ENCODE measurements at regions not wholly inside any gene's neighbourhood (a gene's known extent, or its start where the extent isn't known, plus 50 kb on each side); places are given as distances from the start of the nearest gene placed in this dataset.

DNA sequence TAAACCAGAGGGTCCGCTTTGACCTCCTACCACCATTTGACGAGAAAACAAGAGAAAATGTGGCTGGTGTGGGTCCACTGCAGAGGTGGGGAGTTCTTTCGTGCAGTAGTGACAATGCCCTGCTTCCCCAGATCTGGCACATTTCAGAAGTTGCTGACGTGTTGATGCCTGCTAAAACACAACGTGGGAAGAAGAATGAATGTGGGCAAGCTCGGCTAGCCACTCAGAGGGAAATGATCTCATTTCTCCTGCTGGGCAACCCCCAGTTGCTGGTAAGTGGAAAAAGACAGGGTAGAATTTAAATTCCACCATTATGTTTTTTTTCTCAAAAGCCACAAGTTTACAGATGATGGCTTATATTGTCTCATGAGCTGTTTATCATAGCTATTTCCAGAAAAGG is 77.9 kb downstream of the LUZP4 start:
- ATAC-seq (no peak), DNase-seq (ENCODE audit: low spot score) (no peak)
- H3K4me3 Mint-ChIP-seq, result no peak overlapping the region
- ChIA-PET CTCF (no interaction called here), POLR2A (no interaction called here)
- no peaks in the 10 kb centered on the region; the same call in 1 of the 2 replicates for H3K27me3 Mint-ChIP-seq (ENCODE audit: low read depth)
- TF ChIP-seq JAZF1 (CRISPR knock-in tag; IDR thresholded peaks at IDR 0.05), result no peak
- TF ChIP-seq CBFB (CRISPR knock-in tag; IDR thresholded peaks at IDR 0.05; ENCODE audit: low read depth), result no peak
- TF ChIP-seq, protein P1, sequence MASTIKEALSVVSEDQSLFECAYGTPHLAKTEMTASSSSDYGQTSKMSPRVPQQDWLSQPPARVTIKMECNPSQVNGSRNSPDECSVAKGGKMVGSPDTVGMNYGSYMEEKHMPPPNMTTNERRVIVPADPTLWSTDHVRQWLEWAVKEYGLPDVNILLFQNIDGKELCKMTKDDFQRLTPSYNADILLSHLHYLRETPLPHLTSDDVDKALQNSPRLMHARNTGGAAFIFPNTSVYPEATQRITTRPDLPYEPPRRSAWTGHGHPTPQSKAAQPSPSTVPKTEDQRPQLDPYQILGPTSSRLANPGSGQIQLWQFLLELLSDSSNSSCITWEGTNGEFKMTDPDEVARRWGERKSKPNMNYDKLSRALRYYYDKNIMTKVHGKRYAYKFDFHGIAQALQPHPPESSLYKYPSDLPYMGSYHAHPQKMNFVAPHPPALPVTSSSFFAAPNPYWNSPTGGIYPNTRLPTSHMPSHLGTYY (CRISPR knock-in tag; IDR thresholded peaks at IDR 0.05), result no peak
- TF ChIP-seq, protein P2, sequence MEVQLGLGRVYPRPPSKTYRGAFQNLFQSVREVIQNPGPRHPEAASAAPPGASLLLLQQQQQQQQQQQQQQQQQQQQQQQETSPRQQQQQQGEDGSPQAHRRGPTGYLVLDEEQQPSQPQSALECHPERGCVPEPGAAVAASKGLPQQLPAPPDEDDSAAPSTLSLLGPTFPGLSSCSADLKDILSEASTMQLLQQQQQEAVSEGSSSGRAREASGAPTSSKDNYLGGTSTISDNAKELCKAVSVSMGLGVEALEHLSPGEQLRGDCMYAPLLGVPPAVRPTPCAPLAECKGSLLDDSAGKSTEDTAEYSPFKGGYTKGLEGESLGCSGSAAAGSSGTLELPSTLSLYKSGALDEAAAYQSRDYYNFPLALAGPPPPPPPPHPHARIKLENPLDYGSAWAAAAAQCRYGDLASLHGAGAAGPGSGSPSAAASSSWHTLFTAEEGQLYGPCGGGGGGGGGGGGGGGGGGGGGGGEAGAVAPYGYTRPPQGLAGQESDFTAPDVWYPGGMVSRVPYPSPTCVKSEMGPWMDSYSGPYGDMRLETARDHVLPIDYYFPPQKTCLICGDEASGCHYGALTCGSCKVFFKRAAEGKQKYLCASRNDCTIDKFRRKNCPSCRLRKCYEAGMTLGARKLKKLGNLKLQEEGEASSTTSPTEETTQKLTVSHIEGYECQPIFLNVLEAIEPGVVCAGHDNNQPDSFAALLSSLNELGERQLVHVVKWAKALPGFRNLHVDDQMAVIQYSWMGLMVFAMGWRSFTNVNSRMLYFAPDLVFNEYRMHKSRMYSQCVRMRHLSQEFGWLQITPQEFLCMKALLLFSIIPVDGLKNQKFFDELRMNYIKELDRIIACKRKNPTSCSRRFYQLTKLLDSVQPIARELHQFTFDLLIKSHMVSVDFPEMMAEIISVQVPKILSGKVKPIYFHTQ (CRISPR knock-in tag; IDR thresholded peaks at IDR 0.05), result no peak
- no peak for TF ChIP-seq CREB1 (CRISPR knock-in tag; IDR thresholded peaks at IDR 0.05)
- no peak for TF ChIP-seq NFE2L1 (CRISPR knock-in tag; IDR thresholded peaks at IDR 0.05)
- TF ChIP-seq ZMAT4 (CRISPR knock-in tag; IDR thresholded peaks at IDR 0.05), result no peak
- TF ChIP-seq IRF2 (CRISPR knock-in tag; IDR thresholded peaks at IDR 0.05; ENCODE audit: borderline replicate concordance, low read depth), result no peak
- peaks cover 8% of the 10 kb centered on the region for H3K4me1 Mint-ChIP-seq
- no peaks in the 10 kb centered on the region for H3K9me3 Mint-ChIP-seq
- no peak overlapping the region for H3K27ac Mint-ChIP-seq
- no peaks in the 10 kb centered on the region for H3K36me3 Mint-ChIP-seq

DNA sequence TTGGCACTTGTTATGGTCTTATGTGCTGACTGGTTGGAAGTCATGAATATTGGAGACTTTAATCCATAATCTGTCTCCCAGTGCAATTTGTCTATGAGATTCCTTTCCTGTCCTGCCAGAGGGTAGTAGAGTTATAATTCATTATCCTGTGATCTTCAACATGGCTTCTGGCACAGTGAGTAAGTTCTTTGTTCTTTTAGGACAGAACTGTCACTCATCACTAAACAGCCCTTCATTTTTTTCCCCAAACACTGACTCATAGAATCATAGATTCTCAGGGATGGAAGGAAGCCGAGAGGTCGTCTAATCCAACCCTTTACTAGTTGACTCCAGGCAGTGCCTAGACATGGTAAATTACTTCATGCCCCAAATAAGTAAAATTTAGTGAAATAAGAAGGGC is 78.4 kb downstream of the LUZP4 start:
- ChIA-PET POLR2A (no interaction called here), CTCF (no interaction called here)
- H3K27me3 Mint-ChIP-seq (ENCODE audit: low read depth), result no peaks in the 10 kb centered on the region; the same call in 1 of the 2 replicates
- no peak for ATAC-seq
- H3K9me3 Mint-ChIP-seq, result no peaks in the 10 kb centered on the region
- H3K36me3 Mint-ChIP-seq, result no peaks in the 10 kb centered on the region
- no peak overlapping the region for H3K4me3 Mint-ChIP-seq
- H3K27ac Mint-ChIP-seq, result no peak overlapping the region
- peaks cover 13% of the 10 kb centered on the region for H3K4me1 Mint-ChIP-seq
- DNase-seq (ENCODE audit: low spot score), result no peak
- TF ChIP-seq JAZF1 (CRISPR knock-in tag; IDR thresholded peaks at IDR 0.05) (no peak), KAT7 (CRISPR knock-in tag; IDR thresholded peaks at IDR 0.05; ENCODE audit: borderline replicate concordance) (no peak), USF1 (CRISPR knock-in tag; IDR thresholded peaks at IDR 0.05) (no peak), GRHL2 (CRISPR knock-in tag; IDR thresholded peaks at IDR 0.05; ENCODE audit: insufficient replicate concordance, severe bottlenecking) (no peak), FOXP1 (CRISPR knock-in tag; IDR thresholded peaks at IDR 0.05; ENCODE audit: borderline replicate concordance) (no peak), MXD4 (CRISPR knock-in tag; IDR thresholded peaks at IDR 0.05; ENCODE audit: borderline replicate concordance) (no peak), ELF4 (CRISPR knock-in tag; IDR thresholded peaks at IDR 0.05; ENCODE audit: low read depth) (no peak), ATF1 (CRISPR knock-in tag; IDR thresholded peaks at IDR 0.05) (no peak), PRDM15 (CRISPR knock-in tag; IDR thresholded peaks at IDR 0.05) (no peak), ZNF263 (CRISPR knock-in tag; IDR thresholded peaks at IDR 0.05; ENCODE audit: low read depth) (no peak)
- TF ChIP-seq, protein P1 (CRISPR knock-in tag; IDR thresholded peaks at IDR 0.05), result no peak
- TF ChIP-seq, protein P3, sequence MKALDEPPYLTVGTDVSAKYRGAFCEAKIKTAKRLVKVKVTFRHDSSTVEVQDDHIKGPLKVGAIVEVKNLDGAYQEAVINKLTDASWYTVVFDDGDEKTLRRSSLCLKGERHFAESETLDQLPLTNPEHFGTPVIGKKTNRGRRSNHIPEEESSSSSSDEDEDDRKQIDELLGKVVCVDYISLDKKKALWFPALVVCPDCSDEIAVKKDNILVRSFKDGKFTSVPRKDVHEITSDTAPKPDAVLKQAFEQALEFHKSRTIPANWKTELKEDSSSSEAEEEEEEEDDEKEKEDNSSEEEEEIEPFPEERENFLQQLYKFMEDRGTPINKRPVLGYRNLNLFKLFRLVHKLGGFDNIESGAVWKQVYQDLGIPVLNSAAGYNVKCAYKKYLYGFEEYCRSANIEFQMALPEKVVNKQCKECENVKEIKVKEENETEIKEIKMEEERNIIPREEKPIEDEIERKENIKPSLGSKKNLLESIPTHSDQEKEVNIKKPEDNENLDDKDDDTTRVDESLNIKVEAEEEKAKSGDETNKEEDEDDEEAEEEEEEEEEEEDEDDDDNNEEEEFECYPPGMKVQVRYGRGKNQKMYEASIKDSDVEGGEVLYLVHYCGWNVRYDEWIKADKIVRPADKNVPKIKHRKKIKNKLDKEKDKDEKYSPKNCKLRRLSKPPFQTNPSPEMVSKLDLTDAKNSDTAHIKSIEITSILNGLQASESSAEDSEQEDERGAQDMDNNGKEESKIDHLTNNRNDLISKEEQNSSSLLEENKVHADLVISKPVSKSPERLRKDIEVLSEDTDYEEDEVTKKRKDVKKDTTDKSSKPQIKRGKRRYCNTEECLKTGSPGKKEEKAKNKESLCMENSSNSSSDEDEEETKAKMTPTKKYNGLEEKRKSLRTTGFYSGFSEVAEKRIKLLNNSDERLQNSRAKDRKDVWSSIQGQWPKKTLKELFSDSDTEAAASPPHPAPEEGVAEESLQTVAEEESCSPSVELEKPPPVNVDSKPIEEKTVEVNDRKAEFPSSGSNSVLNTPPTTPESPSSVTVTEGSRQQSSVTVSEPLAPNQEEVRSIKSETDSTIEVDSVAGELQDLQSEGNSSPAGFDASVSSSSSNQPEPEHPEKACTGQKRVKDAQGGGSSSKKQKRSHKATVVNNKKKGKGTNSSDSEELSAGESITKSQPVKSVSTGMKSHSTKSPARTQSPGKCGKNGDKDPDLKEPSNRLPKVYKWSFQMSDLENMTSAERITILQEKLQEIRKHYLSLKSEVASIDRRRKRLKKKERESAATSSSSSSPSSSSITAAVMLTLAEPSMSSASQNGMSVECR (CRISPR knock-in tag; IDR thresholded peaks at IDR 0.05; ENCODE audit: borderline replicate concordance), result no peak

Data from WTC11 (cell line).